ENCODE measurements at regions not wholly inside any gene's neighbourhood (a gene's known extent, or its start where the extent isn't known, plus 50 kb on each side); places are given as distances from the start of the nearest gene placed in this dataset.

- DNase-seq (ENCODE audit: low read depth), result no peak
- no peak for TF ChIP-seq CTCF (conservative IDR thresholded peaks at IDR 0.05; ENCODE audit: control insufficient read depth, insufficient read depth, low read depth, low read length)
- H3K4me3 ChIP-seq (ENCODE audit: control insufficient read depth, low read depth, low read length), result no peak overlapping the region
These were observed 50.9 kb downstream of the TNP1 start for GRCh38 chr2:216808805-216809425.

GRCh38 chr2:216807857-216808272 lies 52.0 kb downstream of the TNP1 start:
- H3K4me3 ChIP-seq (ENCODE audit: control insufficient read depth, low read depth, low read length), result no peak overlapping the region
- DNase-seq (ENCODE audit: low read depth), result no peak
- TF ChIP-seq CTCF (conservative IDR thresholded peaks at IDR 0.05; ENCODE audit: control insufficient read depth, insufficient read depth, low read depth, low read length), result no peak

- no peak overlapping the region for H3K4me3 ChIP-seq (ENCODE audit: control insufficient read depth, low read depth, low read length)
- TF ChIP-seq CTCF (conservative IDR thresholded peaks at IDR 0.05; ENCODE audit: control insufficient read depth, insufficient read depth, low read depth, low read length), result no peak
- DNase-seq (ENCODE audit: low read depth), result peak; percentile 14
These were observed 55.2 kb downstream of the TNP1 start for GRCh38 chr2:216804357-216805350.

- DNase-seq (ENCODE audit: low read depth), result no peak
- H3K4me3 ChIP-seq (ENCODE audit: control insufficient read depth, low read depth, low read length), result no peak overlapping the region
These were observed 56.1 kb downstream of the TNP1 start for GRCh38 chr2:216803791-216804190.

GRCh38 chr2:216802516-216803215 lies 57.2 kb downstream of the TNP1 start:
- no peak overlapping the region for H3K4me3 ChIP-seq (ENCODE audit: control insufficient read depth, low read depth, low read length)
- TF ChIP-seq CTCF (conservative IDR thresholded peaks at IDR 0.05; ENCODE audit: control insufficient read depth, insufficient read depth, low read depth, low read length), result no peak

More at GRCh38 chr2:216803791-216804190, 56.1 kb downstream of the TNP1 start:
- no peak for TF ChIP-seq CTCF (conservative IDR thresholded peaks at IDR 0.05; ENCODE audit: control insufficient read depth, insufficient read depth, low read depth, low read length)

GRCh38 chr2:216800836-216801235 lies 59.0 kb downstream of the TNP1 start:
- DNase-seq (ENCODE audit: low read depth), result no peak
- TF ChIP-seq CTCF (conservative IDR thresholded peaks at IDR 0.05; ENCODE audit: control insufficient read depth, insufficient read depth, low read depth, low read length), result no peak
- H3K4me3 ChIP-seq (ENCODE audit: control insufficient read depth, low read depth, low read length), result no peak overlapping the region

More at GRCh38 chr2:216802516-216803215, 57.2 kb downstream of the TNP1 start:
- no peak for DNase-seq (ENCODE audit: low read depth)

Data from fibroblast of mammary gland (primary cell).